ENCODE measurements at regions not wholly inside any gene's neighbourhood (a gene's known extent, or its start where the extent isn't known, plus 50 kb on each side); places are given as distances from the start of the nearest gene placed in this dataset.

DNA sequence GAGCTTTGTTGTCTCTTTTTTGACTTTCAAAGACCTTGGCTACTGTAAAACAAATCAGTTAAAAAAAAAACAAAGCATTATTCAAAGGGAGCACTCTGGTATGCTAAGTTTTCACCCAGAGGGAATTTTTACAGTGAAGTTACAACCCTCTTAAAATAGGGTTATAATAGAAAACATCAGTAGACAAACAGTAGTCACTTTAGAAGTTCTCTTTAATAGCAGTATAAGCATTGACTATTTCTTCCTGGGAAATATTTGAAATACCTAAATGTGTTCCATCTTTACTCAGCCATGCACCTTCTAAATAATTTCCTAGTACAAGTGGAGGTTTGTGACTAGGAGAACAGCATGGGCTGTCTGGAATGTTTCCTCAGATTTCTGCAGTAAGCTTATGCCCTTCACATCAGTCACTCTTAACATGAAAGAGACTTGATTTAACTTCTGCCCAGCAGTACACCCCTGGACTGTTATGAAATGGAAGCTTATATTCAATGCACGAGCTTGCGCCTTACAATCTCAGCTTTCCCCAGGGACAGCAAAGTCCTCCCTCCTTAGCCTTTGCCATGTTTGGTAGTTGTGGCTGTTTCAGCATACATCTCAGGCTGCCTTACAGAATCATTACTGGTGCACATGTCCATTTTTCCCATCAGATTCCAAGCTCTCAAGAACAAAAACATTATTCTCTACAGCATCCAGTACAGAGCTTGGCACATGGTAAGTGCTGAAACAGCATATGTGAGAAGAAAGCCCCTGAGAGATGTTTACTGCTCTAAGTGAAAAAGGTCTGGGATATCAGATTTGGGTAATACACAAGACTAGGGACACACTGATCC lies 191.5 kb downstream of the ZNF608 start:
- TF ChIP-seq POLR2A (IDR thresholded peaks at IDR 0.05; ENCODE audit: control extremely low read depth in 1 of 2, low read depth in 2 of 2, low read length in 2 of 2) (no peak), ZNF274 (IDR thresholded peaks at IDR 0.05; ENCODE audit: borderline replicate concordance, extremely low read depth, low read length) (no peak), MAFK (IDR thresholded peaks at IDR 0.05; ENCODE audit: low read depth, low read length) (no peak), SUZ12 (IDR thresholded peaks at IDR 0.05; ENCODE audit: low read length) (no peak), BRCA1 (IDR thresholded peaks at IDR 0.05; ENCODE audit: low read depth, low read length) (no peak)
- TF ChIP-seq, protein P1, sequence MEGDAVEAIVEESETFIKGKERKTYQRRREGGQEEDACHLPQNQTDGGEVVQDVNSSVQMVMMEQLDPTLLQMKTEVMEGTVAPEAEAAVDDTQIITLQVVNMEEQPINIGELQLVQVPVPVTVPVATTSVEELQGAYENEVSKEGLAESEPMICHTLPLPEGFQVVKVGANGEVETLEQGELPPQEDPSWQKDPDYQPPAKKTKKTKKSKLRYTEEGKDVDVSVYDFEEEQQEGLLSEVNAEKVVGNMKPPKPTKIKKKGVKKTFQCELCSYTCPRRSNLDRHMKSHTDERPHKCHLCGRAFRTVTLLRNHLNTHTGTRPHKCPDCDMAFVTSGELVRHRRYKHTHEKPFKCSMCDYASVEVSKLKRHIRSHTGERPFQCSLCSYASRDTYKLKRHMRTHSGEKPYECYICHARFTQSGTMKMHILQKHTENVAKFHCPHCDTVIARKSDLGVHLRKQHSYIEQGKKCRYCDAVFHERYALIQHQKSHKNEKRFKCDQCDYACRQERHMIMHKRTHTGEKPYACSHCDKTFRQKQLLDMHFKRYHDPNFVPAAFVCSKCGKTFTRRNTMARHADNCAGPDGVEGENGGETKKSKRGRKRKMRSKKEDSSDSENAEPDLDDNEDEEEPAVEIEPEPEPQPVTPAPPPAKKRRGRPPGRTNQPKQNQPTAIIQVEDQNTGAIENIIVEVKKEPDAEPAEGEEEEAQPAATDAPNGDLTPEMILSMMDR (IDR thresholded peaks at IDR 0.05; ENCODE audit: control extremely low read depth in 1 of 3, insufficient read depth in 1 of 3, low read depth in 1 of 3, low read length in 3 of 3): no peak

Data from H1 (cell line).